ENCODE measurements at regions not wholly inside any gene's neighbourhood (a gene's known extent, or its start where the extent isn't known, plus 50 kb on each side); places are given as distances from the start of the nearest gene placed in this dataset.

DNA sequence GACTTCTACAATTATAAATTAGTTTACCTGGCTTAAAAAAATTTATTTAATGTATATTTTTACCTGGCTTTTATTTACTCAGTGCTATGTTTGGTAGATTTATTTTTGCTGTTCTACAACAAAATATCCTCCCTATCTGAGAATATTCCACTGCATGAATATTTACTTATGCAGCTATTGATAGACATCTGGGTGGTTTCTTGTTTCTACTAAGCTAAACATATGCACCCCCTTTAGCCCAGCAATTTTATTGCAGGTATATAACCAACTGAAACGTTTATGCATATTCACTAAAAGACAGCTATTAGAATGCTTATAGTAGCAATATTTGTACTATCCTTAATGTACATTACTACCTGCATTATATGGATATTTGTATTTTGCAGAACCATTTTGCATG is 187.7 kb upstream of the CPHXL start:
- TF ChIP-seq, protein P1, sequence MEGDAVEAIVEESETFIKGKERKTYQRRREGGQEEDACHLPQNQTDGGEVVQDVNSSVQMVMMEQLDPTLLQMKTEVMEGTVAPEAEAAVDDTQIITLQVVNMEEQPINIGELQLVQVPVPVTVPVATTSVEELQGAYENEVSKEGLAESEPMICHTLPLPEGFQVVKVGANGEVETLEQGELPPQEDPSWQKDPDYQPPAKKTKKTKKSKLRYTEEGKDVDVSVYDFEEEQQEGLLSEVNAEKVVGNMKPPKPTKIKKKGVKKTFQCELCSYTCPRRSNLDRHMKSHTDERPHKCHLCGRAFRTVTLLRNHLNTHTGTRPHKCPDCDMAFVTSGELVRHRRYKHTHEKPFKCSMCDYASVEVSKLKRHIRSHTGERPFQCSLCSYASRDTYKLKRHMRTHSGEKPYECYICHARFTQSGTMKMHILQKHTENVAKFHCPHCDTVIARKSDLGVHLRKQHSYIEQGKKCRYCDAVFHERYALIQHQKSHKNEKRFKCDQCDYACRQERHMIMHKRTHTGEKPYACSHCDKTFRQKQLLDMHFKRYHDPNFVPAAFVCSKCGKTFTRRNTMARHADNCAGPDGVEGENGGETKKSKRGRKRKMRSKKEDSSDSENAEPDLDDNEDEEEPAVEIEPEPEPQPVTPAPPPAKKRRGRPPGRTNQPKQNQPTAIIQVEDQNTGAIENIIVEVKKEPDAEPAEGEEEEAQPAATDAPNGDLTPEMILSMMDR (IDR thresholded peaks at IDR 0.05) = no peak
- no peak for TF ChIP-seq POLR2A (IDR thresholded peaks at IDR 0.05)
